NB4 (cell line): ENCODE measurements at regions not wholly inside any gene's neighbourhood (a gene's known extent, or its start where the extent isn't known, plus 50 kb on each side); places are given as distances from the start of the nearest gene placed in this dataset.

ENCODE experiments used
- DNase-seq: peaks from one replicate; pipeline ENCODE4 v3.0.0; 2010; ENCODE audit warnings: low read depth
- H3K4me3 ChIP-seq: one replicate; pipeline ENCODE4 v1.5.1; 2011; ENCODE audit warnings: mild to moderate bottlenecking, low read depth, low read length, moderate library complexity
- MAX ChIP-seq: IDR thresholded peaks from 2 replicates; pipeline ENCODE4 v1.6.1; 2011; ENCODE audit warnings: low read depth, low read length
- MYC ChIP-seq: IDR thresholded peaks from 2 replicates; pipeline ENCODE4 v1.6.1; 2011; ENCODE audit warnings: low read depth, low read length
- POLR2A ChIP-seq: IDR thresholded peaks from 2 replicates; pipeline ENCODE4 v1.6.1; 2011; ENCODE audit warnings: mild to moderate bottlenecking; ENCODE audit not compliant: insufficient read length; ENCODE audit errors: extremely low read depth
- TF ChIP-seq, protein P1 (sequence below): IDR thresholded peaks from one replicate; pipeline ENCODE4 v1.5.1; 2012; ENCODE audit warnings: low read depth, low read length

- H3K4me3 ChIP-seq, result no peak overlapping the region
- TF ChIP-seq, protein P1, sequence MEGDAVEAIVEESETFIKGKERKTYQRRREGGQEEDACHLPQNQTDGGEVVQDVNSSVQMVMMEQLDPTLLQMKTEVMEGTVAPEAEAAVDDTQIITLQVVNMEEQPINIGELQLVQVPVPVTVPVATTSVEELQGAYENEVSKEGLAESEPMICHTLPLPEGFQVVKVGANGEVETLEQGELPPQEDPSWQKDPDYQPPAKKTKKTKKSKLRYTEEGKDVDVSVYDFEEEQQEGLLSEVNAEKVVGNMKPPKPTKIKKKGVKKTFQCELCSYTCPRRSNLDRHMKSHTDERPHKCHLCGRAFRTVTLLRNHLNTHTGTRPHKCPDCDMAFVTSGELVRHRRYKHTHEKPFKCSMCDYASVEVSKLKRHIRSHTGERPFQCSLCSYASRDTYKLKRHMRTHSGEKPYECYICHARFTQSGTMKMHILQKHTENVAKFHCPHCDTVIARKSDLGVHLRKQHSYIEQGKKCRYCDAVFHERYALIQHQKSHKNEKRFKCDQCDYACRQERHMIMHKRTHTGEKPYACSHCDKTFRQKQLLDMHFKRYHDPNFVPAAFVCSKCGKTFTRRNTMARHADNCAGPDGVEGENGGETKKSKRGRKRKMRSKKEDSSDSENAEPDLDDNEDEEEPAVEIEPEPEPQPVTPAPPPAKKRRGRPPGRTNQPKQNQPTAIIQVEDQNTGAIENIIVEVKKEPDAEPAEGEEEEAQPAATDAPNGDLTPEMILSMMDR, result no peak
- TF ChIP-seq MYC, result no peak
- TF ChIP-seq POLR2A, result no peak
- TF ChIP-seq MAX, result no peak
- no peak for DNase-seq
These were observed 397.0 kb downstream of the SMOC2 start for GRCh38 chr6:168838037-168838399.

DNA sequence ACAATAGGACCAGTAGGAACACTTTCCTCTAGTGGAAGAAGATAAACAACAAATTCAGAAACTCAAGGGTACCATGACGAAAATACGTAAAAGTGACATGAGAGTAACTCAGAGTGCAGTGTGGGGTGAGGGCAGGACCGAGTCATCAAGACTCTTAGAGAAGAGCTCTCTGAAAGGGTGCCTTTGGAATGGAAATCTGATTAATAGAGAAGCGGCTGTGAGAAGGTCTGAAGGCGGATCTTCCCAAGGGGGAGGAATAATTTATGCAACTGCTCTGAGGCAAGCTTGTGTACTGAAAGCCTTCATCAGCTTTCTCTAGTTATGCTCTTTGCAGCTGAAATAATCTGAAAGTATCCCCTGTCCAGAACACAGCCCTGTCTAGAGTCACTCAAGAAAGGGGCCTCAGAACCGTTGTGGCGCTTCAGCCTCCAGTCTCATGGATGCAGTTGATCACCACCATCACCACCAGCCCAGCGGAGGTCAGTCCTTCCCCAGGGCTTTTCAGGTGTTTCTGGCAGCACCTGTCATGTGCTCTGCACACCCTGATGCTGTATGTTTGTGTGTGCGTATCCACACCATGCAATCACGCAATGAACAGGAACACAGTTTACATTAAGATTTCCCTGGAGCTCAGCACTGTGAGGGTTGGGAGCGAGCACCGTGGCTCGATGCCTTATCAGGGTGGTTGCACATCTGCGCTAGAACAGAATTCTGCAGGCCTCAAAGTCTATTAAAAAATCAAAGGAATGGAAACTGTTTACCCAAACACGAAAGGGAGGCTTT is 396.5 kb downstream of the SMOC2 start:
- TF ChIP-seq MYC (no peak), POLR2A (no peak), MAX (no peak)
- TF ChIP-seq, protein P1, result no peak
- H3K4me3 ChIP-seq, result no peak overlapping the region
- no peak for DNase-seq

- H3K4me3 ChIP-seq, result no peak overlapping the region
- TF ChIP-seq POLR2A (no peak), MYC (no peak), MAX (no peak)
- TF ChIP-seq, protein P1, result no peak
- no peak for DNase-seq
These were observed 395.0 kb downstream of the SMOC2 start for GRCh38 chr6:168835991-168836390.

DNA sequence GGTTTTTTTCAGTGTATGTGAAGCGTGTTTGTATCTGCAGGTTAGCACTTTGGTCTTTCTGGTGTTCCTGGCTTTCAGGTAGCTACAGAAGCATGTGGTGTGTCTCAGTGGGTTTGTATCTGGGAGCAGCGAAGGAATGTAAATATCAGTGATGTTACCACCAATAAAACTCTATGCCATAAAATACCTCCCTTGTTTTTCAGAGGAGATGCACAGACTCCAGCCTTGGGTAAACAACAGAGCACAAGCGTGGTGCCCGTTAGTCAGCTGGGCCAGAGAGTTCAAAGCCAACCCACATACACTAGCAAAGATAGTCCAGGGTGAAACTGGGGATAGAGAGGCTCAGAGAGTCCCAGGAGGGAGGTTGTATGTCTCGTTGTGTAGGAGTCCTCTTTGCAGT is 393.8 kb downstream of the SMOC2 start:
- no peak for DNase-seq
- H3K4me3 ChIP-seq, result no peak overlapping the region
- TF ChIP-seq POLR2A, result no peak
- TF ChIP-seq MYC, result no peak
- TF ChIP-seq, protein P1, result no peak
- no peak for TF ChIP-seq MAX

DNA sequence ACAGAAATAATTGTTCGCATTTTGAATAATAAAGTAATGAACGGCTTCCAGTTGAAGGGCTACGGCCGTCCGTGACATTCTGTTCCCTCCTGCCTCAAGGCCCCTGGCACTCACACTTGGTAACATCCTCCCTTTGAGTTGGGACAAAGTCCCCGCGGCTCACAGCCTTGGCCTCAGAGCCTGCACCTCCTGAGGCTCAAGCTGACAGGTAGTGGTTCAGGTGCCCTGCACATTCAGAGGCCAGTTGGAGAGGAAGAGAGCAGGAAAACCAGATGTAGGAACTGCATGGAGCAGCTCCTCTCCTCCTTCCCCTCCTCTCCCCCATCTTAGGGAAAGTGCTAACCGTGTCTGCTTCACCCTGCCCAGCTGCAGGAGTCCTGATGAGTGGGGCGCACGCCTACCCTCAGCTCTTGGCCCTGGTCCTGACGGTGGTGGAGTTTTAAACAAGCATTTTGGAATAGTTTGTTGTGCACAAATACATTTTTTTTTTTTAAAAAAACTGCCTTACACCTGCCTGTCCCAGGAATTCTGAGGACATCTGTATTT is 393.1 kb downstream of the SMOC2 start:
- TF ChIP-seq, protein P1, result no peak
- no peak for TF ChIP-seq MYC
- no peak for TF ChIP-seq POLR2A
- no peak for TF ChIP-seq MAX
- DNase-seq, result no peak
- no peak overlapping the region for H3K4me3 ChIP-seq
